Lung (tissue), 11 donors: ENCODE measurements at regions not wholly inside any gene's neighbourhood (a gene's known extent, or its start where the extent isn't known, plus 50 kb on each side); places are given as distances from the start of the nearest gene placed in this dataset.

ENCODE experiments used
- ATAC-seq: fragments of 200-7000 bp; cut with Tn5 transposase; one replicate; pipeline ENCODE4 v1.9.1; 2020; ENCODE audit warnings: moderate number of reproducible peaks; ENCODE audit not compliant: insufficient read depth, low FRiP score
- DNase-seq, 3 donors: peaks; one replicate each; pipeline ENCODE4 v3.0.0-alpha.2; 2013 to 2017
- H3K27ac ChIP-seq, 2 donors: one replicate each; pipeline ENCODE4 v1.5.1; 2013; ENCODE audit warnings: mild to moderate bottlenecking in 2 of 2, moderate library complexity in 2 of 2, control low read depth in 1 of 2, inconsistent platforms in 1 of 2, low read depth in 1 of 2, low read length in 1 of 2
- H3K27me3 ChIP-seq, 3 donors: one replicate each; pipeline ENCODE4 v1.5.1; 2013; ENCODE audit warnings: low read length in 2 of 3; ENCODE audit not compliant: control insufficient read depth in 3 of 3, insufficient read depth in 3 of 3
- H3K36me3 ChIP-seq, 4 donors: one replicate each; pipeline ENCODE4 v1.5.1; 2013; ENCODE audit warnings: low read length in 4 of 4, mild to moderate bottlenecking in 1 of 4, moderate library complexity in 1 of 4; ENCODE audit not compliant: control insufficient read depth in 4 of 4, insufficient read depth in 4 of 4
- H3K4me1 ChIP-seq, 5 donors: one replicate each; pipeline ENCODE4 v1.5.1; 2013; ENCODE audit warnings: low read length in 5 of 5, mild to moderate bottlenecking in 2 of 5, moderate library complexity in 1 of 5; ENCODE audit not compliant: control insufficient read depth in 5 of 5, insufficient read depth in 5 of 5
- H3K4me3 ChIP-seq: one replicate; pipeline ENCODE4 v1.5.1; 2013; ENCODE audit warnings: mild to moderate bottlenecking, control low read depth, moderate library complexity
- H3K9ac ChIP-seq, 2 donors: one replicate each; pipeline ENCODE4 v1.5.1; 2013; ENCODE audit warnings: low read length in 2 of 2, control low read depth in 1 of 2; ENCODE audit not compliant: insufficient read depth in 1 of 2
- H3K9me3 ChIP-seq, 4 donors: one replicate each; pipeline ENCODE4 v1.5.1; 2013; ENCODE audit warnings: low read length in 3 of 4, mild to moderate bottlenecking in 1 of 4, moderate library complexity in 1 of 4; ENCODE audit not compliant: control insufficient read depth in 4 of 4, insufficient read depth in 3 of 4
- WGBS, 2 donors: extraction: QIAGEN DNeasy Blood & Tissue Kit; methylation state at CpG; one replicate each; pipeline ENCODE4 v1.1.7; 2013; 5-methylcytosine and 5-hydroxymethylcytosine counted together
- TF ChIP-seq, protein P1 (sequence below): IDR thresholded peaks from 2 replicates; pipeline ENCODE4 v1.5.1; 2012; ENCODE audit warnings: mild to moderate bottlenecking; ENCODE audit errors: control extremely low read depth, extremely low read depth
- donor health status: control.
- donor health status: control.
- donor health status: Bipolar disorder and iron deficiency.
- donor health status: healthy.
- donor health status: DM: yes; HTN: yes; CAD: no.

GRCh38 chr1:232518349-232518748, 111.6 kb downstream of the SIPA1L2 start:
- H3K9me3 ChIP-seq = no peaks in the 10 kb centered on the region
- H3K4me1 ChIP-seq = peaks cover 0 to 9% (median 4%) of the 10 kb centered on the region in 5 donors
- ATAC-seq = no peak
- no peak for DNase-seq
- H3K27me3 ChIP-seq = no peaks in the 10 kb centered on the region
- 85 to 89% methylated on average over 5 of the region's 5 CpGs for WGBS, 2 donors
- peaks cover 6 to 12% (median 9%) of the 10 kb centered on the region in 4 donors for H3K36me3 ChIP-seq
- TF ChIP-seq, protein P1, sequence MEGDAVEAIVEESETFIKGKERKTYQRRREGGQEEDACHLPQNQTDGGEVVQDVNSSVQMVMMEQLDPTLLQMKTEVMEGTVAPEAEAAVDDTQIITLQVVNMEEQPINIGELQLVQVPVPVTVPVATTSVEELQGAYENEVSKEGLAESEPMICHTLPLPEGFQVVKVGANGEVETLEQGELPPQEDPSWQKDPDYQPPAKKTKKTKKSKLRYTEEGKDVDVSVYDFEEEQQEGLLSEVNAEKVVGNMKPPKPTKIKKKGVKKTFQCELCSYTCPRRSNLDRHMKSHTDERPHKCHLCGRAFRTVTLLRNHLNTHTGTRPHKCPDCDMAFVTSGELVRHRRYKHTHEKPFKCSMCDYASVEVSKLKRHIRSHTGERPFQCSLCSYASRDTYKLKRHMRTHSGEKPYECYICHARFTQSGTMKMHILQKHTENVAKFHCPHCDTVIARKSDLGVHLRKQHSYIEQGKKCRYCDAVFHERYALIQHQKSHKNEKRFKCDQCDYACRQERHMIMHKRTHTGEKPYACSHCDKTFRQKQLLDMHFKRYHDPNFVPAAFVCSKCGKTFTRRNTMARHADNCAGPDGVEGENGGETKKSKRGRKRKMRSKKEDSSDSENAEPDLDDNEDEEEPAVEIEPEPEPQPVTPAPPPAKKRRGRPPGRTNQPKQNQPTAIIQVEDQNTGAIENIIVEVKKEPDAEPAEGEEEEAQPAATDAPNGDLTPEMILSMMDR = no peak
- H3K9ac ChIP-seq = no peak overlapping the region
- H3K4me3 ChIP-seq = no peak overlapping the region
- no peak overlapping the region for H3K27ac ChIP-seq

- ATAC-seq (no peak), DNase-seq (no peak)
- TF ChIP-seq, protein P1 = no peak
- no peak overlapping the region for H3K27ac ChIP-seq
- no peak overlapping the region for H3K9ac ChIP-seq
- WGBS, 2 donors = 95 to 100% methylated on average over 4 of the region's 4 CpGs
- H3K9me3 ChIP-seq = no peaks in the 10 kb centered on the region
- H3K36me3 ChIP-seq = peaks cover 6 to 14% (median 9%) of the 10 kb centered on the region in 4 donors
- no peaks in the 10 kb centered on the region for H3K27me3 ChIP-seq
- no peak overlapping the region for H3K4me3 ChIP-seq
- H3K4me1 ChIP-seq = peaks cover 0 to 13% (median 0%) of the 10 kb centered on the region in 5 donors
These were observed 112.7 kb downstream of the SIPA1L2 start for GRCh38 chr1:232517204-232517603.

GRCh38 chr1:232515706-232516105, 114.2 kb downstream of the SIPA1L2 start:
- Histone ChIP-seq H3K4me3 (no peak overlapping the region), H3K9me3 (no peaks in the 10 kb centered on the region), H3K27ac (no peak overlapping the region), H3K9ac (no peak overlapping the region), H3K27me3 (no peaks in the 10 kb centered on the region), H3K4me1 (peaks cover 0 to 18% (median 0%) of the 10 kb centered on the region in 5 donors), H3K36me3 (peaks cover 6 to 14% (median 8%) of the 10 kb centered on the region in 4 donors)
- TF ChIP-seq, protein P1 = no peak
- DNase-seq = no peak
- ATAC-seq = no peak
- 97 to 98% methylated on average over 1 of the region's 1 CpG for WGBS, 2 donors

DNA sequence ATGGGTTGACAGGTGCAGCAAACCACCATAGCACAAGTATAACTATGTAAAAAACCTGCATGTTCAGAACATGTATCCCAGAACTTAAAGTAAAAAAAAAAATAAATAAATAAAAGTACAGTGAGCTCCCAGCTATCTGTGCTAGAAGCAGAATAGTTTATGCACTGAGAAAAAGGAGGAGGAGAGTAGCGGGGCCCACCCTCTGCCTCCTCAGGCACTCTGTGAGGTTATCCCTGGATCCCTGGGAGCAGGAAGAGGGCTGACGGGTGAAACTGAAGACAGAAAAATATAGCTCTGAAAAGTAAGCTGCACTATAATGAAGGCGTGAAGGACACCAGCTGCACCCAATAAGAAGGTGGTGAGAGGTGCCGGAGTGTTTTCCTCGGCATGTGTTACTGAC, 117.2 kb downstream of the SIPA1L2 start:
- Histone ChIP-seq H3K9me3 (no peaks in the 10 kb centered on the region), H3K36me3 (peaks cover 6 to 14% (median 8%) of the 10 kb centered on the region in 4 donors), H3K4me3 (no peak overlapping the region), H3K4me1 (peaks cover 3 to 25% (median 8%) of the 10 kb centered on the region in 5 donors), H3K27ac (no peak overlapping the region), H3K27me3 (no peaks in the 10 kb centered on the region), H3K9ac (no peak overlapping the region)
- ATAC-seq (no peak), DNase-seq (no peak)
- TF ChIP-seq, protein P1 = no peak
- 96 to 99% methylated on average over 5 of the region's 5 CpGs for WGBS, 2 donors
